H1 (cell line): ENCODE measurements at regions not wholly inside any gene's neighbourhood (a gene's known extent, or its start where the extent isn't known, plus 50 kb on each side); places are given as distances from the start of the nearest gene placed in this dataset.

Experiments
- SP4 ChIP-seq: IDR thresholded peaks from 2 replicates; pipeline ENCODE4 v1.6.1; 2012; ENCODE audit warnings: low read length, inconsistent platforms
- SUZ12 ChIP-seq: fragments of 200-600 bp; sonication (generic); IDR thresholded peaks from 2 replicates; pipeline ENCODE4 v1.6.1; 2012; ENCODE audit warnings: mild to moderate bottlenecking, inconsistent platforms, low read length, moderate library complexity, mixed read lengths

DNA sequence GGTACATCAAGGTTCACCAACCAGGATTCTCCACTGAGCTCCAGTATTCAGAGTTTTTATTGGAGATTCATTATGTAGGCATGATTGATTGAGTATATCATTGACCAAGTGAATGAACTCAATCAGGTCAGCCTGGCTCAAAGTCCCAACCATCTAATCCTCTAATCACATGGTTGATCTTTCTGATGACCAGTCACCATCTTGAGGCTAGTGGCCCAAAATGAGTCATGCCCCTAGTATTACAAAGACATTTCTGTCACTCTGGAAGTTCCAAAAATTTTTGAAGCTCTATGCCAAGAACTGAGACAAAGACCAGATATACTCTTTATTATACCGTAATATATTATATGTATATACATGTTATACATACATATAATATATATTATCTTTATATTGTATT is 75.9 kb upstream of the ATF7IP start (continued):
- no peak for TF ChIP-seq SP4
- no peak for TF ChIP-seq SUZ12
